ENCODE measurements at regions not wholly inside any gene's neighbourhood (a gene's known extent, or its start where the extent isn't known, plus 50 kb on each side); places are given as distances from the start of the nearest gene placed in this dataset.

DNA sequence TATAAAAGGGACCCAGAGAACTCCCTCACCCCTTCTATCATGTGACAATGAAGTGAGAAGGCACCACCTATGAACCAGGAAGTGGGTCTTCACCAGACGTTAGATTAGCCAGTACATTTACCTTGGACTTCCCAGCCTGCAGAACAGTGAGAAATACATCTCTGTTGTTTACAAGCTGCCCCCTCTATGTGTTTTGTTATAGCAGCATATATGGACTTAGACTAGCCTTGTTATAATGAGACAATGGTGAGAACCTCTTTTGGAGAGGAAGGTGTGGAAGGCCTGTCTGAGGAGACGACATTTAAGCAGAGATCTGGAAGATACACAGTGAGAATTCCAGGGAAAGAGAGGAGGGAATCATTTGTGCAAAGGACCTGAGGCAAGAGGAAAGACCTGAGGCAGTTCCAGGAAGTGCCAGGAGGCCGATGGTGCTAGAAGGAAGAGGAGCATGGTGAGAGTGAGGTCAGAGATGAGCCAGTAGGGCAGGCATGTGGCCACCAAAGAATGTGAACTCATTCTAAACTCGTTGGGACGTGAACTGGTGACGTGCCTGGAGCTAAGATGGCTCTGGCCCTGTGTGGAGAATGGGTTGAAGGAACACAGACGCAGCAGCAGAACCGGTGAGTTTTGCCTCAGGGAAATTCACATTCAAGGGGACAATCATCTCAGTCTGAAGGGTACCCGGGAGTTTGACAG lies 98.9 kb upstream of the IRF2BP2 start:
- H2AFZ ChIP-seq (ENCODE audit: low read length) = no peak overlapping the region

GRCh38 chr1:234707641-234708040 lies 97.7 kb upstream of the IRF2BP2 start:
- Histone ChIP-seq H3K4me2 (ENCODE audit: low read depth, low read length, poor library complexity, severe bottlenecking) (no peak overlapping the region), H2AFZ (ENCODE audit: low read length) (no peak overlapping the region), H3K27me3 (ENCODE audit: low read length) (no peaks in the 10 kb centered on the region), H3K9me3 (ENCODE audit: low read length) (no peaks in the 10 kb centered on the region), H3K4me3 (ENCODE audit: low read length) (no peak overlapping the region), H3K27ac (ENCODE audit: low read length) (no peak overlapping the region), H3K4me1 (ENCODE audit: low read length) (no peaks in the 10 kb centered on the region; the same call in 1 of the 2 replicates), H3K9me2 (replicated peaks; ENCODE audit: insufficient read depth, low read length) (no peaks in the 10 kb centered on the region), H3K9ac (ENCODE audit: low read length) (no peak overlapping the region), H4K20me1 (ENCODE audit: insufficient read depth, low read depth, low read length) (no peaks in the 10 kb centered on the region), H3K79me2 (ENCODE audit: low read length) (no peaks in the 10 kb centered on the region), H3K36me3 (ENCODE audit: insufficient read depth, low read length) (no peaks in the 10 kb centered on the region)
- DNase-seq = no peak

More for the DNA sequence above, 98.9 kb upstream of the IRF2BP2 start:
- no peaks in the 10 kb centered on the region for H3K9me2 ChIP-seq (replicated peaks; ENCODE audit: insufficient read depth, low read length)
- H3K4me2 ChIP-seq (ENCODE audit: low read depth, low read length, poor library complexity, severe bottlenecking) = no peak overlapping the region
- no peak overlapping the region for H3K9ac ChIP-seq (ENCODE audit: low read length)
- no peaks in the 10 kb centered on the region for H3K9me3 ChIP-seq (ENCODE audit: low read length)
- H3K27me3 ChIP-seq (ENCODE audit: low read length) = no peaks in the 10 kb centered on the region
- no peaks in the 10 kb centered on the region for H4K20me1 ChIP-seq (ENCODE audit: insufficient read depth, low read depth, low read length)
- no peak overlapping the region for H3K4me3 ChIP-seq (ENCODE audit: low read length)
- no peaks in the 10 kb centered on the region; the same call in 1 of the 2 replicates for H3K4me1 ChIP-seq (ENCODE audit: low read length)
- DNase-seq = no peak
- H3K79me2 ChIP-seq (ENCODE audit: low read length) = no peaks in the 10 kb centered on the region
- H3K27ac ChIP-seq (ENCODE audit: low read length) = no peak overlapping the region
- no peaks in the 10 kb centered on the region for H3K36me3 ChIP-seq (ENCODE audit: insufficient read depth, low read length)

DNA sequence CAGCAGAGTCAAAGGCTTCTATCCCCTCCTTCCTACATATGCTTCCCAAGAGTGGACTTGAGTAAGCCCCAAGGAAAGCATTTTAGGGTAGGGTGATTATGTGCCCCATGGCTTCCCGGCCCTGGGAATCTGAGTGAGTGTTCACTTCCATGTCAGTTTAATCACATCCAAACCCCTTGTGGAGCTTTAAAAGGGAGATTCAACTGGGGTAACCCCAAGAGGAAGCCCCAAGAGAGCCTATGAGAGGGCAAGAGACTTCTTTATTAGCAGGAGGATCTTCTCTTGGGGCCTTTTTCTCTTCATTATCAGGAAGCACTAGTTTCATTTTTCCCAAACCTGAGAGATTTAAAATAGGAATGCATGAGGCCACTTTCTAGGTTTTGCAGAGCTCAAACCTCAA lies 97.0 kb upstream of the IRF2BP2 start:
- Histone ChIP-seq H3K4me2 (ENCODE audit: low read depth, low read length, poor library complexity, severe bottlenecking) (no peak overlapping the region), H3K79me2 (ENCODE audit: low read length) (no peaks in the 10 kb centered on the region), H4K20me1 (ENCODE audit: insufficient read depth, low read depth, low read length) (no peaks in the 10 kb centered on the region), H3K4me3 (ENCODE audit: low read length) (no peak overlapping the region), H3K27me3 (ENCODE audit: low read length) (no peaks in the 10 kb centered on the region), H3K36me3 (ENCODE audit: insufficient read depth, low read length) (no peaks in the 10 kb centered on the region), H3K4me1 (ENCODE audit: low read length) (no peaks in the 10 kb centered on the region; the same call in 1 of the 2 replicates), H3K9me3 (ENCODE audit: low read length) (no peaks in the 10 kb centered on the region), H2AFZ (ENCODE audit: low read length) (no peak overlapping the region), H3K9ac (ENCODE audit: low read length) (no peak overlapping the region), H3K27ac (ENCODE audit: low read length) (no peak overlapping the region), H3K9me2 (replicated peaks; ENCODE audit: insufficient read depth, low read length) (no peaks in the 10 kb centered on the region)
- no peak for DNase-seq

DNA sequence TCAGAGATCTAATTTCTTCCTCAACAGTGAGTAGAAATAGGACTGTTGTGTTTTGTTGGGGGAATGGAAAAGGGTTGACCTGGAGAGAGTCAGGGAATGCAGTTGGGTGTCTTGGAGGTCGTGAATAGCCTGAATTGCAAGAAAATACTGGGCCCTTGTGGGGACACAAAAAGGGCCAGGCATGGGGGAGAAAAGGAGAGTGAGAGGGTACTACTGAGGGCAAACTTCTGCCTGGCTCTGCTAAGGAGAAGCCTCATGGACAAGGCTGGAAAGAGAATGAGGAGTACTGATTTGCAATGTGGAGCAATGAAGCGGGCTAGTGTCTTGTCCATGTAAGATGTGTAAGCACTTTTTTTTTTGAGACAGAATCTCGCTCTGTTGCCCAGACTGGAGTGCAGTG lies 96.2 kb upstream of the IRF2BP2 start:
- Histone ChIP-seq H3K9me3 (ENCODE audit: low read length) (no peaks in the 10 kb centered on the region), H4K20me1 (ENCODE audit: insufficient read depth, low read depth, low read length) (no peaks in the 10 kb centered on the region), H3K9ac (ENCODE audit: low read length) (no peak overlapping the region), H2AFZ (ENCODE audit: low read length) (no peak overlapping the region), H3K36me3 (ENCODE audit: insufficient read depth, low read length) (no peaks in the 10 kb centered on the region), H3K79me2 (ENCODE audit: low read length) (no peaks in the 10 kb centered on the region), H3K27ac (ENCODE audit: low read length) (no peak overlapping the region), H3K27me3 (ENCODE audit: low read length) (no peaks in the 10 kb centered on the region), H3K9me2 (replicated peaks; ENCODE audit: insufficient read depth, low read length) (no peaks in the 10 kb centered on the region), H3K4me2 (ENCODE audit: low read depth, low read length, poor library complexity, severe bottlenecking) (no peak overlapping the region), H3K4me3 (ENCODE audit: low read length) (no peak overlapping the region), H3K4me1 (ENCODE audit: low read length) (no peaks in the 10 kb centered on the region; the same call in 1 of the 2 replicates)
- no peak for DNase-seq

GRCh38 chr1:234705615-234706014 lies 95.6 kb upstream of the IRF2BP2 start:
- no peaks in the 10 kb centered on the region for H3K36me3 ChIP-seq (ENCODE audit: insufficient read depth, low read length)
- no peak overlapping the region for H3K9ac ChIP-seq (ENCODE audit: low read length)
- DNase-seq = no peak
- H3K79me2 ChIP-seq (ENCODE audit: low read length) = no peaks in the 10 kb centered on the region
- H3K27me3 ChIP-seq (ENCODE audit: low read length) = no peaks in the 10 kb centered on the region
- H3K4me3 ChIP-seq (ENCODE audit: low read length) = no peak overlapping the region
- no peaks in the 10 kb centered on the region for H3K9me2 ChIP-seq (replicated peaks; ENCODE audit: insufficient read depth, low read length)
- no peak overlapping the region for H3K27ac ChIP-seq (ENCODE audit: low read length)
- H3K4me2 ChIP-seq (ENCODE audit: low read depth, low read length, poor library complexity, severe bottlenecking) = no peak overlapping the region
- H3K9me3 ChIP-seq (ENCODE audit: low read length) = no peaks in the 10 kb centered on the region
- no peaks in the 10 kb centered on the region for H4K20me1 ChIP-seq (ENCODE audit: insufficient read depth, low read depth, low read length)
- H3K4me1 ChIP-seq (ENCODE audit: low read length) = no peaks in the 10 kb centered on the region; the same call in 1 of the 2 replicates
- H2AFZ ChIP-seq (ENCODE audit: low read length) = no peak overlapping the region

GRCh38 chr1:234704106-234704887 lies 94.3 kb upstream of the IRF2BP2 start:
- H3K4me2 ChIP-seq (ENCODE audit: low read depth, low read length, poor library complexity, severe bottlenecking) = no peak overlapping the region
- no peak overlapping the region for H3K27ac ChIP-seq (ENCODE audit: low read length)
- no peak overlapping the region for H3K4me3 ChIP-seq (ENCODE audit: low read length)
- no peaks in the 10 kb centered on the region for H4K20me1 ChIP-seq (ENCODE audit: insufficient read depth, low read depth, low read length)
- H2AFZ ChIP-seq (ENCODE audit: low read length) = no peak overlapping the region
- no peaks in the 10 kb centered on the region for H3K27me3 ChIP-seq (ENCODE audit: low read length)
- no peak overlapping the region for H3K9ac ChIP-seq (ENCODE audit: low read length)
- no peak for DNase-seq
- no peaks in the 10 kb centered on the region for H3K9me2 ChIP-seq (replicated peaks; ENCODE audit: insufficient read depth, low read length)
- H3K9me3 ChIP-seq (ENCODE audit: low read length) = no peaks in the 10 kb centered on the region
- no peaks in the 10 kb centered on the region; the same call in 1 of the 2 replicates for H3K4me1 ChIP-seq (ENCODE audit: low read length)
- H3K36me3 ChIP-seq (ENCODE audit: insufficient read depth, low read length) = no peaks in the 10 kb centered on the region
- H3K79me2 ChIP-seq (ENCODE audit: low read length) = no peaks in the 10 kb centered on the region

- H3K79me2 ChIP-seq (ENCODE audit: low read length) = no peaks in the 10 kb centered on the region
- H3K9me3 ChIP-seq (ENCODE audit: low read length) = no peaks in the 10 kb centered on the region
- H3K27ac ChIP-seq (ENCODE audit: low read length) = no peak overlapping the region
- H3K4me2 ChIP-seq (ENCODE audit: low read depth, low read length, poor library complexity, severe bottlenecking) = no peak overlapping the region
- H3K4me3 ChIP-seq (ENCODE audit: low read length) = no peak overlapping the region
- H4K20me1 ChIP-seq (ENCODE audit: insufficient read depth, low read depth, low read length) = no peaks in the 10 kb centered on the region
- DNase-seq = no peak
- no peaks in the 10 kb centered on the region; the same call in 1 of the 2 replicates for H3K4me1 ChIP-seq (ENCODE audit: low read length)
- no peak overlapping the region for H2AFZ ChIP-seq (ENCODE audit: low read length)
- no peak overlapping the region for H3K9ac ChIP-seq (ENCODE audit: low read length)
- H3K9me2 ChIP-seq (replicated peaks; ENCODE audit: insufficient read depth, low read length) = no peaks in the 10 kb centered on the region
- no peaks in the 10 kb centered on the region for H3K36me3 ChIP-seq (ENCODE audit: insufficient read depth, low read length)
- H3K27me3 ChIP-seq (ENCODE audit: low read length) = no peaks in the 10 kb centered on the region
Observed at GRCh38 chr1:234702342-234703000, 92.5 kb upstream of the IRF2BP2 start.

DNA sequence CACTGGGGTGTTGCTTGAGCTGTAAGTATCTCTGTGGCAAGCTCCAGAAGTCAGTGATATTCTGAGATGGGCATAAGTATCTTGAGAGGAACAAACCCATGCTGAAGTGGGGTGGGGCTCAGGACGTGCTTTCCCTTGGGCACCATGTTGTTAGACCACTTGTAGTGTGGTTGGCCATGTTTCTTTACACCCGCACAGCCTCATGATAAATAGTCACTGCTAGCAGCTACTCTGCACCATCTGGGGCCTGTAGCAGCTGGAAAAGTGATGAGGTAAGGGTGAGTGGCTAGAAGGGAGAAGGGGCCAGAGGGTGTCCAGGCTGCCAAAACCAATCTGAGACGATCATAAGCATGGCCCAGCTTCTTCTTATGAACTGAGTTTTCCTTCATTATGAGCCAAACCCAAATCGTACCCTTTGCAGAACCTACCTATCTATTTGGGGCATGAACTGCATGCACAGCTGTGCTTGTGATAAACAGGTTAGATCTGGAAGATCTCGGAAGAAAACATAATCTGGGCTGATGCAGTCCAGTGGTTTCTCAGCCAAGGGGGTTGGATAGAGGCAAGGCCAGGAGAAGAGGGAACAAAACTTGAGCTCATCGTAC lies 91.9 kb upstream of the IRF2BP2 start:
- Histone ChIP-seq H3K4me2 (ENCODE audit: low read depth, low read length, poor library complexity, severe bottlenecking) (no peak overlapping the region), H3K79me2 (ENCODE audit: low read length) (no peaks in the 10 kb centered on the region), H3K4me1 (ENCODE audit: low read length) (no peaks in the 10 kb centered on the region; the same call in 1 of the 2 replicates), H3K9ac (ENCODE audit: low read length) (no peak overlapping the region), H3K9me3 (ENCODE audit: low read length) (no peaks in the 10 kb centered on the region), H2AFZ (ENCODE audit: low read length) (no peak overlapping the region), H3K27ac (ENCODE audit: low read length) (no peak overlapping the region), H3K36me3 (ENCODE audit: insufficient read depth, low read length) (no peaks in the 10 kb centered on the region), H4K20me1 (ENCODE audit: insufficient read depth, low read depth, low read length) (no peaks in the 10 kb centered on the region), H3K9me2 (replicated peaks; ENCODE audit: insufficient read depth, low read length) (no peaks in the 10 kb centered on the region), H3K27me3 (ENCODE audit: low read length) (no peaks in the 10 kb centered on the region), H3K4me3 (ENCODE audit: low read length) (no peak overlapping the region)
- no peak for DNase-seq

Measured in Karpas-422 (cell line).